GM10266 (cell line): ENCODE measurements at regions not wholly inside any gene's neighbourhood (a gene's known extent, or its start where the extent isn't known, plus 50 kb on each side); places are given as distances from the start of the nearest gene placed in this dataset.

ENCODE experiments used
- DNase-seq: peaks from one replicate; pipeline ENCODE4 v3.0.0; 2012; ENCODE audit errors: extremely low spot score
- CTCF ChIP-seq: IDR thresholded peaks from 2 replicates; pipeline ENCODE4 v1.5.1; 2012; ENCODE audit warnings: mild to moderate bottlenecking, low read depth; ENCODE audit not compliant: control insufficient read depth, insufficient read depth; ENCODE audit errors: missing control alignments

DNA sequence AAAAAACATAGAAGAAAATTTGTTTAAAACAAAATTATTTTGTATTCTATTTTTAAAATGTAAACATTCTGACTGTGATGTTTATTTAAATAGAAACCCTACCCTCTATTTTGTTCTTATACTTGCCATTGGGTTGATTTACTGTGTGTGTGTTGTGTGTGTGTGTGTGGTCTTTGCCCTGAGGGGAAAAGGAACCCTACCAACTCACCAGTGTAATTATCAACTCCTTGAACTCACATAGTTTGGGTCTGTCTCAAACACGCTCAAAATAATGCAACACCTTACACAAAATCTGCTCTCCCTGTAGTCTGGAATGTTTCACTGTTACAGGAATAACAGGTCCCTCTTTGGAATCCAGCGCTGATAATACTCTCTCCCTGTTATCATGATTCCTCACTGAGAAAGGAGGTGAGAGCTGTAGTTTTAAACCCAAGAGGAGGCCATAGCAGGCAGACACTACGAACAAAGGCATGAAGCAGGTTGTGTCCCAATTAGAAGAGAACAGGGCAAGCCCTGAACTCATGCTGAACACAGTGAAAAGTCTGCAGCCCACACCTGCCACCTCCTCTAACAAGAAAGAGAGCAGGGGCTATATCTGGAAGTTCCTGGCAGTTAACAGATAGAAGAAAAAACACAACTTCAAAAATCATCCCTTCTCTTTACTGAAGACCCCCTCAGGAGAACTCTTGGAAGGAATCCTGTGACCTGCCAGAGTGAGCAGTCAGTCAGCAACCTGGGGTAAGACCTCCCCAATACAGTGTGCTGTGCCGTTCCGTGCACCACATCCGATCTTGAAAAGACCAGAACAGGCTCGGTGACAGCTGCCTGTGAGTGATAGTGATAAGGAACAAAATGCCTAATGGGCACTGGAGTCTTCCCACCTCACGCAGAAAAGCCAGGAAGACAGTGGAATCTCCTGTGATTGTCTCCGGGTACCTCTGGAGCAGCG, 608.1 kb upstream of the ADAMTS16 start:
- no peak for DNase-seq
- TF ChIP-seq CTCF: no peak

- DNase-seq: no peak
- TF ChIP-seq CTCF: no peak
Measured at GRCh38 chr5:4532705-4533080, 607.4 kb upstream of the ADAMTS16 start.

DNA sequence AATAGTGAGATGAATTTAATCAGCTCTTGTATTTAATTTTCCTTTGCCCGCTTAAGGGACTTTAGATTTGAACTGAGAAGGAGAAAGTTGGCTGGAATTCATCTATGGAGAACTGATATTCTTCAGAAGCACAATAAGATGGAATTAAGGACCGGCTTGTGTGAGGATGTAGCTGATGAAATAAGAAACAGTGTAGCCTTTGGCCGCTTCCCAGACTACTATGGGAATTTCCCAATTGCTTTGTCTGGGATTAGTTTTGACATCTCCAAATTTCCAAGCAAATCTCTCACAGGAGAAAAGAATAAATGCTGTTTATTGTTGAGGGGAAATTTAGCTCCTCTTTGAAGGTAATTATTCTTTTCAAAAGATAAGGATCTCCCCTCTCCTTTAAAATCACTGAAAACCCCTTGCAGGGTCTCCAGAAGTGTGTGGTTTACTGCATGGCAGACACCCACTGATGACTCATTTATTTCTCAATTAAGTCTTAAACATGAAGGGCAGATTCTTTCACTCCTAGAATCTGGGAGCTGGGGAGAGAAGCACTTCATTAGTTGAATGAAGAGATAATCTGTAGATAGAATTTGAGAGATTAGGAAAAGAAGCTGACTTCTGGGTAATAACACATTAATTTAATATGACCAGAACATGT, 606.5 kb upstream of the ADAMTS16 start:
- TF ChIP-seq CTCF: no peak
- DNase-seq: no peak

- no peak for DNase-seq
- TF ChIP-seq CTCF: no peak
Measured at GRCh38 chr5:4537489-4537888, 602.6 kb upstream of the ADAMTS16 start.

- no peak for DNase-seq
- TF ChIP-seq CTCF: no peak
Measured at GRCh38 chr5:4540375-4541173, 599.6 kb upstream of the ADAMTS16 start.

DNA sequence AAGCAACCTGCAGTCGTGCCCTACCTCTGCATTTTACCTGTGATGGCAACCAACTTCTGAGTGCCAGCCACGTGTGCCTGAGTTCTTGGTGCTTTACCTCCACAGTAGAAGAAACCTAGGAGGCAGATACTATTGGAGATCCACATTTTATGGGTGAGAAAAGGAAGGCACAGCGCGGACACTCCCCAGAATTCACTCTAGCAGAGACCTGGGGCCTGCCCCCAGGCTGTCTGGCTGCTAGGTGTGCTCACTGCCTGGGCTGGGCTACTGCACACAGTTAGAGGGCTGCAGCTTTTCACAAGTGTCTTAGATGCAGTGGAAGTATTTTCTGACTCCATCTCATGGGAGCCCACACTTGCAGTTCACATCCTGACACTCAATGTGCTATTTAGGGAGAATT, 598.8 kb upstream of the ADAMTS16 start:
- TF ChIP-seq CTCF: no peak
- DNase-seq: no peak
